MM.1S (cell line): ENCODE measurements at regions not wholly inside any gene's neighbourhood (a gene's known extent, or its start where the extent isn't known, plus 50 kb on each side); places are given as distances from the start of the nearest gene placed in this dataset.
"Not testable (repeated sequence)": the region's sequence is repeated elsewhere in the genome, so short reads cannot be mapped to it uniquely, and the experiment has no call there.

Experiments used
- DNase-seq: peaks from one replicate; pipeline ENCODE4 v3.0.0-alpha.2; 2015
- H2AFZ ChIP-seq: fragments of 300-600 bp; sonication (generic); 2 replicates; pipeline ENCODE4 v1.6.0; 2016; ENCODE audit warnings: antibody characterized with exemption, low read length
- H3F3A ChIP-seq: fragments of 300-600 bp; sonication (generic); 2 replicates; pipeline ENCODE4 v1.6.1; 2016; ENCODE audit warnings: mild to moderate bottlenecking, antibody characterized with exemption, low read length, moderate library complexity, mixed read lengths; ENCODE audit not compliant: insufficient read depth
- H3K27ac ChIP-seq: fragments of 300-600 bp; sonication (generic); 2 replicates; pipeline ENCODE4 v1.5.1; 2016; ENCODE audit warnings: mild to moderate bottlenecking, low read length
- H3K27me3 ChIP-seq: fragments of 300-600 bp; sonication (generic); replicated peaks from 2 replicates; pipeline ENCODE4 v1.6.0; 2016; ENCODE audit warnings: low read length; ENCODE audit not compliant: insufficient read depth
- H3K36me3 ChIP-seq: fragments of 300-600 bp; sonication (generic); replicated peaks from 2 replicates; pipeline ENCODE4 v1.6.1; 2016; ENCODE audit warnings: mild to moderate bottlenecking, low read length, mixed read lengths; ENCODE audit not compliant: insufficient read depth
- H3K4me1 ChIP-seq: fragments of 300-600 bp; sonication (generic); 2 replicates; pipeline ENCODE4 v1.6.1; 2016; ENCODE audit warnings: low read length, mixed read lengths
- H3K4me2 ChIP-seq: fragments of 300-600 bp; sonication (generic); 2 replicates; pipeline ENCODE4 v1.6.0; 2016; ENCODE audit warnings: low read depth, low read length
- H3K4me3 ChIP-seq: fragments of 300-600 bp; sonication (generic); 2 replicates; pipeline ENCODE4 v1.5.1; 2016; ENCODE audit warnings: low read length, mixed read lengths
- H3K79me2 ChIP-seq: fragments of 300-600 bp; sonication (generic); 2 replicates; pipeline ENCODE4 v1.6.1; 2016; ENCODE audit warnings: mixed run types, low read length, mixed read lengths
- H3K9ac ChIP-seq: fragments of 300-600 bp; sonication (generic); 2 replicates; pipeline ENCODE4 v1.6.1; 2016; ENCODE audit warnings: low read length, mixed read lengths
- H3K9me2 ChIP-seq: fragments of 300-600 bp; sonication (generic); replicated peaks from 2 replicates; pipeline ENCODE4 v1.6.1; 2016; ENCODE audit warnings: mild to moderate bottlenecking, low read length, mixed read lengths; ENCODE audit not compliant: insufficient read depth
- H3K9me3 ChIP-seq: fragments of 300-600 bp; sonication (generic); replicated peaks from 2 replicates; pipeline ENCODE4 v1.6.1; 2016; ENCODE audit warnings: mild to moderate bottlenecking, low read length, mixed read lengths; ENCODE audit not compliant: insufficient read depth
- H4K20me1 ChIP-seq: fragments of 300-600 bp; sonication (generic); 2 replicates; pipeline ENCODE4 v1.6.1; 2016; ENCODE audit warnings: mild to moderate bottlenecking, low read length, moderate library complexity, mixed read lengths; ENCODE audit not compliant: insufficient read depth
- CTCF ChIP-seq: fragments of 300-600 bp; sonication (generic); IDR thresholded peaks from 2 replicates; pipeline ENCODE4 v1.5.1; 2016; ENCODE audit warnings: antibody characterized with exemption, low read length, mixed read lengths
- EZH2 ChIP-seq: fragments of 300-600 bp; sonication (generic); optimal IDR thresholded peaks from 2 replicates; pipeline ENCODE3; 2017; ENCODE audit warnings: low read depth, mild to moderate bottlenecking, antibody characterized with exemption, low read length, mixed read lengths
- EZH2phosphoT487 ChIP-seq: fragments of 300-600 bp; sonication (generic); IDR thresholded peaks from 2 replicates; pipeline ENCODE4 v1.6.1; 2018; ENCODE audit warnings: antibody characterized with exemption, low read length

DNA sequence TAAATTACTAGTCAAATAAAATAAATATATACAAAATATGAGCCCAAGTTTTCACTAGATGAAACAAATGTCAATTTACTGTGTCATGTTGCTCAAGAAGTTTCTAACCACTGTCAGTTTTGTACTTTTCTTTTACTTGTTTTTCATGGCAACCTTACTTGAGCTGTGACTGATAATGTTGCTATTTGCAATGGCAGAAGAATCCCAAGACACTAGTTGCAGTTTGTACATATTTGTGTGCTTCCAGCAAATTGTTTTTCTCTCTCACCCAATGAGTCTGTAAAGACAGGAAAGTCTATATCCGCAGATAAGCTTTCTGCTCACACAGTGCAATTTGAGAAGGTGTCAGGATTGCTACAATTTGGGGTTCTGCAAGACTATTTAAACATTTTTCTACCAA lies 338.6 kb upstream of the PCSK5 start:
- H3K27me3 ChIP-seq = no peaks in the 10 kb centered on the region
- H3K9ac ChIP-seq = no peak overlapping the region
- H3K9me2 ChIP-seq = no peaks in the 10 kb centered on the region
- no peaks in the 10 kb centered on the region for H4K20me1 ChIP-seq
- H3K9me3 ChIP-seq = no peaks in the 10 kb centered on the region
- H3K4me2 ChIP-seq = no peak overlapping the region
- no peaks in the 10 kb centered on the region for H3K79me2 ChIP-seq
- H3F3A ChIP-seq = no peaks in the 10 kb centered on the region
- TF ChIP-seq EZH2phosphoT487 (no peak), EZH2 (no peak), CTCF (no peak)
- H3K27ac ChIP-seq = no peak overlapping the region
- no peak overlapping the region for H3K4me3 ChIP-seq
- no peaks in the 10 kb centered on the region for H3K36me3 ChIP-seq
- no peak overlapping the region for H2AFZ ChIP-seq
- no peaks in the 10 kb centered on the region for H3K4me1 ChIP-seq
- no peak for DNase-seq

DNA sequence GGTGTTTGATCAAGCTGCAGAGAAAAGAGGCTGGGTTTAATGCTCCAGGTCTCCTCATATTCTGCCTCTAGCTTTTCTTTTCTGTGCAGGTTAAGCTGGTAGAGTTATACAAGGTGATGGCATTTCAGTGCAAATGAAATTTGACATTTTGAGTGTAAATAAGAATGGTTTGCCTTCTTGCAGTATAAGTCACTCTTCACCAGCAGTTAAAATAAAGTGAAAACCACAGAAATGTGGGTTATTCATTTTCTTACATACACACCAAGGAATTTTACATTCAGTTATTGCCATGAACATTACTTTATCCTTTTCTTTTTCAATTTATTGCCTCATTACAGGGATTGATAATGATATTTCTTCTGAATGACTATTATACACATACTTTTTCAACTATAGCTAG lies 337.5 kb upstream of the PCSK5 start:
- Histone ChIP-seq H3F3A (no peaks in the 10 kb centered on the region), H3K36me3 (no peaks in the 10 kb centered on the region), H3K27me3 (no peaks in the 10 kb centered on the region), H3K9ac (no peak overlapping the region), H3K9me3 (no peaks in the 10 kb centered on the region), H3K4me2 (no peak overlapping the region), H3K4me1 (no peaks in the 10 kb centered on the region), H2AFZ (no peak overlapping the region), H3K79me2 (no peaks in the 10 kb centered on the region), H4K20me1 (no peaks in the 10 kb centered on the region), H3K9me2 (no peaks in the 10 kb centered on the region), H3K27ac (no peak overlapping the region), H3K4me3 (no peak overlapping the region)
- DNase-seq = no peak
- TF ChIP-seq CTCF (no peak), EZH2 (no peak), EZH2phosphoT487 (no peak)

- H3K36me3 ChIP-seq, DNase-seq, H3K27me3 ChIP-seq: not testable (repeated sequence)
Observed at GRCh38 chr9:75566813-75567212, 323.7 kb upstream of the PCSK5 start.

GRCh38 chr9:75570538-75570937 lies 319.9 kb upstream of the PCSK5 start:
- H3K4me1 ChIP-seq = no peaks in the 10 kb centered on the region
- no peak overlapping the region for H2AFZ ChIP-seq
- DNase-seq = no peak
- H3K79me2 ChIP-seq = no peaks in the 10 kb centered on the region
- H3F3A ChIP-seq = no peaks in the 10 kb centered on the region
- no peaks in the 10 kb centered on the region for H3K27me3 ChIP-seq
- TF ChIP-seq EZH2 (no peak), CTCF (no peak), EZH2phosphoT487 (no peak)
- H3K4me3 ChIP-seq = no peak overlapping the region
- H4K20me1 ChIP-seq = no peaks in the 10 kb centered on the region
- H3K4me2 ChIP-seq = no peak overlapping the region
- H3K9me2 ChIP-seq = no peaks in the 10 kb centered on the region
- H3K9me3 ChIP-seq = no peaks in the 10 kb centered on the region
- H3K36me3 ChIP-seq = no peaks in the 10 kb centered on the region
- no peak overlapping the region for H3K9ac ChIP-seq
- no peak overlapping the region for H3K27ac ChIP-seq

More at GRCh38 chr9:75566813-75567212, 323.7 kb upstream of the PCSK5 start:
- not testable (repeated sequence) for H3K4me3 ChIP-seq, H3K9me2 ChIP-seq, H3K9ac ChIP-seq, H3K4me2 ChIP-seq, H3K4me1 ChIP-seq, H3K79me2 ChIP-seq, H4K20me1 ChIP-seq, H3K9me3 ChIP-seq, H3K27ac ChIP-seq, H2AFZ ChIP-seq, H3F3A ChIP-seq
